ENCODE measurements at regions not wholly inside any gene's neighbourhood (a gene's known extent, or its start where the extent isn't known, plus 50 kb on each side); places are given as distances from the start of the nearest gene placed in this dataset.
"Not testable (repeated sequence)": the region's sequence is repeated elsewhere in the genome, so short reads cannot be mapped to it uniquely, and the experiment has no call there.

DNA sequence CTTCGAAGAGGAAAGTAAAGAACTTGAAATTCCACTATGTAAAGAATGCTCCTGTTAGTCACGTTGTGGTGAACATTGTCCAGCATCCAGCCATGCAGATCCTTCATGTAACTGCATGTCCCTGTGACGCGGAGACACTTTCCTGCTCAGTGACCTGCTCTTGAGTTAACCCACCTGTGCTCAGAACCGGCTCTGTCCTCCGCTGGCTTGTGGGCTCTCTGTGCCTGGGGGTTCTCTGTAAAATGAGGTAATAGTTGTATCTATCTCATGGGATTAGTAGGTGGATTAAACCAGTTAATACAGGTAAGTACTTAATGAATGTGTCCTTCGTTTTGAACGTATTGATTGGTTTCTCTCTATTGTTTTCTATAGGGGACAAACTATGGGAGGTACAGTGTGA lies 100.6 kb upstream of the FAM153A start:
- TF ChIP-seq, protein P1, sequence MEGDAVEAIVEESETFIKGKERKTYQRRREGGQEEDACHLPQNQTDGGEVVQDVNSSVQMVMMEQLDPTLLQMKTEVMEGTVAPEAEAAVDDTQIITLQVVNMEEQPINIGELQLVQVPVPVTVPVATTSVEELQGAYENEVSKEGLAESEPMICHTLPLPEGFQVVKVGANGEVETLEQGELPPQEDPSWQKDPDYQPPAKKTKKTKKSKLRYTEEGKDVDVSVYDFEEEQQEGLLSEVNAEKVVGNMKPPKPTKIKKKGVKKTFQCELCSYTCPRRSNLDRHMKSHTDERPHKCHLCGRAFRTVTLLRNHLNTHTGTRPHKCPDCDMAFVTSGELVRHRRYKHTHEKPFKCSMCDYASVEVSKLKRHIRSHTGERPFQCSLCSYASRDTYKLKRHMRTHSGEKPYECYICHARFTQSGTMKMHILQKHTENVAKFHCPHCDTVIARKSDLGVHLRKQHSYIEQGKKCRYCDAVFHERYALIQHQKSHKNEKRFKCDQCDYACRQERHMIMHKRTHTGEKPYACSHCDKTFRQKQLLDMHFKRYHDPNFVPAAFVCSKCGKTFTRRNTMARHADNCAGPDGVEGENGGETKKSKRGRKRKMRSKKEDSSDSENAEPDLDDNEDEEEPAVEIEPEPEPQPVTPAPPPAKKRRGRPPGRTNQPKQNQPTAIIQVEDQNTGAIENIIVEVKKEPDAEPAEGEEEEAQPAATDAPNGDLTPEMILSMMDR (IDR thresholded peaks at IDR 0.05): not testable (repeated sequence)
- not testable (repeated sequence) for TF ChIP-seq POLR2AphosphoS5 (IDR thresholded peaks at IDR 0.05)

Measured in transverse colon (tissue), 4 donors.